K562 (cell line): ENCODE measurements at regions not wholly inside any gene's neighbourhood (a gene's known extent, or its start where the extent isn't known, plus 50 kb on each side); places are given as distances from the start of the nearest gene placed in this dataset.

Experiments used
- ATAC-seq: fragments of 200-7000 bp; cut with Tn5 transposase; 3 replicates; pipeline ENCODE4 v1.9.1; 2020; ENCODE audit warnings: moderate library complexity
- BruUV-seq: library from RNA; stranded (reverse); fragments of 400-500 nt; replicated peaks from 2 replicates; lab custom pipeline; 2021; lab: Mats Ljungman, UMichigan
- CTCF ChIA-PET: fragments of 300-600 bp; formaldehyde crosslinking; extraction: SDS; loops from one replicate; lab custom pipeline; 2021; ENCODE audit warnings: low intra/inter-chr PET ratio; lab: Yijun Ruan, JAX
- POLR2A ChIA-PET: fragments of 300-600, 350-650 bp; sonication (Branson Sonifier 250); formaldehyde crosslinking; extraction: SDS; loops from one replicate; lab custom pipeline; 2021; ENCODE audit warnings: antibody characterized with exemption, inconsistent platforms; lab: Yijun Ruan, JAX
- DNase-seq, 4 experiments: peaks; one replicate each; pipeline versions ENCODE4 v3.0.0 to v3.0.0-alpha.2; 2011 to 2018; ENCODE audit warnings: low spot score in 3 of 4, mixed read lengths in 3 of 4; ENCODE audit errors: extremely low read depth in 1 of 4
- FAIRE-seq: peaks from 2 replicates; lab custom pipeline; 2011; peaks lifted over from hg19 to GRCh38; lab: Jason Lieb, UNC
- H2AFZ ChIP-seq: 2 replicates; pipeline ENCODE4 v1.6.0; 2011; ENCODE audit warnings: low read depth, low read length, control low read depth, inconsistent platforms
- H3K27ac ChIP-seq: fragments of 200-600 bp; 3 replicates; pipeline ENCODE4 v1.8.0; 2011; ENCODE audit warnings: low read depth, mild to moderate bottlenecking, control low read depth, inconsistent platforms, low read length, moderate library complexity, mixed read lengths; ENCODE audit errors: extremely low read depth
- H3K27me3 ChIP-seq, 2 experiments: fragments of 300-600 bp in 1 of 2; 2 replicates in 1 of 2; 3 replicates in 1 of 2; pipeline versions ENCODE4 v1.6.0 to v1.8.0; 2011; ENCODE audit warnings: inconsistent platforms in 2 of 2, low read length in 2 of 2, mild to moderate bottlenecking in 1 of 2, mixed read lengths in 1 of 2, moderate library complexity in 1 of 2; ENCODE audit not compliant: control insufficient read depth in 2 of 2, insufficient read depth in 2 of 2
- H3K36me3 ChIP-seq: fragments of 300-600 bp; 3 replicates; pipeline ENCODE4 v1.8.0; 2011; ENCODE audit warnings: mild to moderate bottlenecking, low read length, inconsistent platforms; ENCODE audit not compliant: control insufficient read depth, insufficient read depth
- H3K4me1 ChIP-seq, 2 experiments: fragments of 200-600 bp in 1 of 2; replicated peaks in 1 of 2; 2 replicates in 1 of 2; 3 replicates in 1 of 2; pipeline versions ENCODE4 v1.5.1 to v1.8.0; 2011; ENCODE audit warnings: inconsistent platforms in 2 of 2, low read length in 2 of 2, mild to moderate bottlenecking in 1 of 2, mixed read lengths in 1 of 2, moderate library complexity in 1 of 2; ENCODE audit not compliant: control insufficient read depth in 2 of 2, insufficient read depth in 2 of 2
- H3K4me2 ChIP-seq: 2 replicates; pipeline ENCODE4 v1.6.1; 2011; ENCODE audit warnings: low read length, control low read depth, inconsistent platforms, mixed read lengths; ENCODE audit not compliant: insufficient read depth
- H3K4me3 ChIP-seq: fragments of 200-600 bp; sonication (generic), shearing (Covaris generic); 2 replicates; pipeline ENCODE4 v1.5.1; 2016; ENCODE audit warnings: control low read depth, inconsistent platforms
- H3K79me2 ChIP-seq: fragments of 200-600 bp; 3 replicates; pipeline ENCODE4 v1.8.0; 2011; ENCODE audit warnings: low read length, inconsistent platforms; ENCODE audit not compliant: control insufficient read depth, insufficient read depth
- H3K9ac ChIP-seq, 2 experiments: 2 replicates each; pipeline versions ENCODE4 v1.6.0 to v1.6.1; 2011; ENCODE audit warnings: low read depth in 2 of 2, low read length in 2 of 2, control low read depth in 1 of 2, inconsistent platforms in 1 of 2, mild to moderate bottlenecking in 1 of 2, mixed read lengths in 1 of 2; ENCODE audit not compliant: insufficient read depth in 1 of 2
- H3K9me1 ChIP-seq: one replicate; pipeline ENCODE4 v1.6.0; 2011; ENCODE audit warnings: inconsistent platforms, mild to moderate bottlenecking, low read length, moderate library complexity; ENCODE audit not compliant: control insufficient read depth, insufficient read depth
- H3K9me3 ChIP-seq: replicated peaks from 2 replicates; pipeline ENCODE4 v1.5.1; 2011; ENCODE audit warnings: low read depth, low read length, inconsistent platforms; ENCODE audit not compliant: control insufficient read depth, insufficient read depth
- H4K20me1 ChIP-seq: replicated peaks from 2 replicates; pipeline ENCODE4 v1.6.1; 2011; ENCODE audit warnings: low read length, inconsistent platforms, mixed read lengths; ENCODE audit not compliant: control insufficient read depth, insufficient read depth
- FOXA3 ChIP-seq, 2 experiments: fragments of 450-650 bp in 1 of 2; sonication (generic) in 1 of 2; formaldehyde crosslinking; IDR thresholded peaks in 1 of 2; conservative IDR thresholded peaks in 1 of 2; 2 replicates each; pipeline versions ENCODE4 v1.4.0 to v1.8.0; 2020 to 2022; ENCODE audit warnings: mild to moderate bottlenecking in 2 of 2, missing genetic modification reagents in 1 of 2
- HDGF ChIP-seq: fragments of 450-650 bp; IDR thresholded peaks from 2 replicates; pipeline ENCODE4 v1.6.1; 2016
- POLR2AphosphoS2 ChIP-seq: IDR thresholded peaks from 2 replicates; pipeline ENCODE4 v1.6.1; 2012; ENCODE audit warnings: low read length, improper control_type of control experiment
- SETDB1 ChIP-seq: IDR thresholded peaks from one replicate; pipeline ENCODE4 v1.6.1; 2012; ENCODE audit warnings: low read length, control low read depth, inconsistent platforms
- SMC3 ChIP-seq: conservative IDR thresholded peaks from 2 replicates; pipeline ENCODE4 v1.6.1; 2011; ENCODE audit warnings: low read depth, low read length, improper control_type of control experiment; ENCODE audit not compliant: insufficient read depth
- ZNF384 ChIP-seq: IDR thresholded peaks from 2 replicates; pipeline ENCODE4 v1.6.1; 2012; ENCODE audit warnings: low read depth, low read length, improper control_type of control experiment
- ZNF507 ChIP-seq: conservative IDR thresholded peaks from 2 replicates; pipeline ENCODE4 v1.6.1; 2017; ENCODE audit warnings: missing genetic modification characterization, missing compliant biosample characterization
- ZNF75A ChIP-seq: fragments of 450-650 bp; formaldehyde crosslinking; IDR thresholded peaks from 2 replicates; pipeline ENCODE4 v1.4.0; 2020; ENCODE audit warnings: mild to moderate bottlenecking
- WGBS: fragments of 100-300 bp; shearing (Covaris generic); methylation state at CpG from one replicate; pipeline ENCODE4 v1.1.6; 2016; ENCODE audit warnings: low coverage, mixed read lengths; ENCODE audit not compliant: insufficient coverage; ENCODE audit errors: missing lambda C conversion rate; 5-methylcytosine and 5-hydroxymethylcytosine counted together
- in situ Hi-C: fragments of 300-500 bp; cut with MboI; formaldehyde crosslinking; loops from 4 replicates; pipeline ENCODE4 v1.15.0; 2018; ENCODE audit warnings: inconsistent platforms, mixed read lengths
- intact Hi-C: fragments of 100-400 bp; cut with micrococcal nuclease; formaldehyde crosslinking; loops from 2 replicates; pipeline ENCODE4 v1.14.2; 2022
- TF ChIP-seq, protein P1 (sequence below): IDR thresholded peaks from 3 replicates; pipeline ENCODE4 v1.6.1; 2011; ENCODE audit warnings: borderline replicate concordance, mild to moderate bottlenecking, moderate library complexity; ENCODE audit not compliant: insufficient read length; ENCODE audit errors: extremely low read depth
- TF ChIP-seq, protein P2 (sequence below): fragments of 450-650 bp; IDR thresholded peaks from 2 replicates; pipeline ENCODE4 v1.6.1; 2016; ENCODE audit warnings: low read depth
- TF ChIP-seq, protein P3 (sequence below): fragments of 200-800 bp; sonication (Bioruptor generic); IDR thresholded peaks from 2 replicates; pipeline ENCODE4 v1.6.1; 2017; ENCODE audit warnings: missing genetic modification characterization, missing compliant biosample characterization

DNA sequence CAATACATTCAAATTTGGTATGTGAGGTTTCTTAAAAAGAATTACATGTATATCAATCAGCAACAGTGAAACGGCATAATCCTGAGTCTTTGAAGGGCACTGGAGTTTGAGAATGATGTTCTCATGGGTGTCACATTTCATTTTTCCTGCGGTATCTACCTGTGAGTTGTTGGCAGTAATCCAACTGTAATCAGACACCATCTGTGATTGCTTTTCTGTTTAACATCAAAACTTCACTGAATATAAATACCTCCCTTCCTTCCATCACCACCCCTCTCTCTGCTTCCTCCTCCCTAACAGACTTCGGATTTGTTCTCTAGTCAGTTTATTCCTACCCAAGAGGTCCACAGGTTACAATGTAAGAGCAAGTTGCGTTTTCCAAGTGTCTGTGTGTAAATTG, 275.2 kb upstream of the PCSK5 start:
- no peaks in the 10 kb centered on the region for H3K27me3 ChIP-seq
- no peak overlapping the region for H3K4me2 ChIP-seq
- H3K36me3 ChIP-seq: no peaks in the 10 kb centered on the region
- no peak overlapping the region for H3K27ac ChIP-seq
- in situ Hi-C loops (no loop called here), intact Hi-C loops (no loop called here)
- no TSS peak for BruUV-seq
- no peak overlapping the region for H3K9ac ChIP-seq
- H3K9me1 ChIP-seq: no peaks in the 10 kb centered on the region
- H3K4me1 ChIP-seq: no peaks in the 10 kb centered on the region
- POLR2A ChIA-PET: no interaction called here
- ATAC-seq (no peak), DNase-seq (no peak), FAIRE-seq (no peak)
- WGBS: 0% methylated on average over 4 of the region's 4 CpGs
- no peaks in the 10 kb centered on the region for H4K20me1 ChIP-seq
- H3K9me3 ChIP-seq: no peaks in the 10 kb centered on the region
- H3K79me2 ChIP-seq: no peaks in the 10 kb centered on the region
- CTCF ChIA-PET: no interaction called here
- H2AFZ ChIP-seq: no peak overlapping the region
- no peak overlapping the region for H3K4me3 ChIP-seq
- TF ChIP-seq, protein P1, sequence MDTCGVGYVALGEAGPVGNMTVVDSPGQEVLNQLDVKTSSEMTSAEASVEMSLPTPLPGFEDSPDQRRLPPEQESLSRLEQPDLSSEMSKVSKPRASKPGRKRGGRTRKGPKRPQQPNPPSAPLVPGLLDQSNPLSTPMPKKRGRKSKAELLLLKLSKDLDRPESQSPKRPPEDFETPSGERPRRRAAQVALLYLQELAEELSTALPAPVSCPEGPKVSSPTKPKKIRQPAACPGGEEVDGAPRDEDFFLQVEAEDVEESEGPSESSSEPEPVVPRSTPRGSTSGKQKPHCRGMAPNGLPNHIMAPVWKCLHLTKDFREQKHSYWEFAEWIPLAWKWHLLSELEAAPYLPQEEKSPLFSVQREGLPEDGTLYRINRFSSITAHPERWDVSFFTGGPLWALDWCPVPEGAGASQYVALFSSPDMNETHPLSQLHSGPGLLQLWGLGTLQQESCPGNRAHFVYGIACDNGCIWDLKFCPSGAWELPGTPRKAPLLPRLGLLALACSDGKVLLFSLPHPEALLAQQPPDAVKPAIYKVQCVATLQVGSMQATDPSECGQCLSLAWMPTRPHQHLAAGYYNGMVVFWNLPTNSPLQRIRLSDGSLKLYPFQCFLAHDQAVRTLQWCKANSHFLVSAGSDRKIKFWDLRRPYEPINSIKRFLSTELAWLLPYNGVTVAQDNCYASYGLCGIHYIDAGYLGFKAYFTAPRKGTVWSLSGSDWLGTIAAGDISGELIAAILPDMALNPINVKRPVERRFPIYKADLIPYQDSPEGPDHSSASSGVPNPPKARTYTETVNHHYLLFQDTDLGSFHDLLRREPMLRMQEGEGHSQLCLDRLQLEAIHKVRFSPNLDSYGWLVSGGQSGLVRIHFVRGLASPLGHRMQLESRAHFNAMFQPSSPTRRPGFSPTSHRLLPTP: no peak
- TF ChIP-seq, protein P2, sequence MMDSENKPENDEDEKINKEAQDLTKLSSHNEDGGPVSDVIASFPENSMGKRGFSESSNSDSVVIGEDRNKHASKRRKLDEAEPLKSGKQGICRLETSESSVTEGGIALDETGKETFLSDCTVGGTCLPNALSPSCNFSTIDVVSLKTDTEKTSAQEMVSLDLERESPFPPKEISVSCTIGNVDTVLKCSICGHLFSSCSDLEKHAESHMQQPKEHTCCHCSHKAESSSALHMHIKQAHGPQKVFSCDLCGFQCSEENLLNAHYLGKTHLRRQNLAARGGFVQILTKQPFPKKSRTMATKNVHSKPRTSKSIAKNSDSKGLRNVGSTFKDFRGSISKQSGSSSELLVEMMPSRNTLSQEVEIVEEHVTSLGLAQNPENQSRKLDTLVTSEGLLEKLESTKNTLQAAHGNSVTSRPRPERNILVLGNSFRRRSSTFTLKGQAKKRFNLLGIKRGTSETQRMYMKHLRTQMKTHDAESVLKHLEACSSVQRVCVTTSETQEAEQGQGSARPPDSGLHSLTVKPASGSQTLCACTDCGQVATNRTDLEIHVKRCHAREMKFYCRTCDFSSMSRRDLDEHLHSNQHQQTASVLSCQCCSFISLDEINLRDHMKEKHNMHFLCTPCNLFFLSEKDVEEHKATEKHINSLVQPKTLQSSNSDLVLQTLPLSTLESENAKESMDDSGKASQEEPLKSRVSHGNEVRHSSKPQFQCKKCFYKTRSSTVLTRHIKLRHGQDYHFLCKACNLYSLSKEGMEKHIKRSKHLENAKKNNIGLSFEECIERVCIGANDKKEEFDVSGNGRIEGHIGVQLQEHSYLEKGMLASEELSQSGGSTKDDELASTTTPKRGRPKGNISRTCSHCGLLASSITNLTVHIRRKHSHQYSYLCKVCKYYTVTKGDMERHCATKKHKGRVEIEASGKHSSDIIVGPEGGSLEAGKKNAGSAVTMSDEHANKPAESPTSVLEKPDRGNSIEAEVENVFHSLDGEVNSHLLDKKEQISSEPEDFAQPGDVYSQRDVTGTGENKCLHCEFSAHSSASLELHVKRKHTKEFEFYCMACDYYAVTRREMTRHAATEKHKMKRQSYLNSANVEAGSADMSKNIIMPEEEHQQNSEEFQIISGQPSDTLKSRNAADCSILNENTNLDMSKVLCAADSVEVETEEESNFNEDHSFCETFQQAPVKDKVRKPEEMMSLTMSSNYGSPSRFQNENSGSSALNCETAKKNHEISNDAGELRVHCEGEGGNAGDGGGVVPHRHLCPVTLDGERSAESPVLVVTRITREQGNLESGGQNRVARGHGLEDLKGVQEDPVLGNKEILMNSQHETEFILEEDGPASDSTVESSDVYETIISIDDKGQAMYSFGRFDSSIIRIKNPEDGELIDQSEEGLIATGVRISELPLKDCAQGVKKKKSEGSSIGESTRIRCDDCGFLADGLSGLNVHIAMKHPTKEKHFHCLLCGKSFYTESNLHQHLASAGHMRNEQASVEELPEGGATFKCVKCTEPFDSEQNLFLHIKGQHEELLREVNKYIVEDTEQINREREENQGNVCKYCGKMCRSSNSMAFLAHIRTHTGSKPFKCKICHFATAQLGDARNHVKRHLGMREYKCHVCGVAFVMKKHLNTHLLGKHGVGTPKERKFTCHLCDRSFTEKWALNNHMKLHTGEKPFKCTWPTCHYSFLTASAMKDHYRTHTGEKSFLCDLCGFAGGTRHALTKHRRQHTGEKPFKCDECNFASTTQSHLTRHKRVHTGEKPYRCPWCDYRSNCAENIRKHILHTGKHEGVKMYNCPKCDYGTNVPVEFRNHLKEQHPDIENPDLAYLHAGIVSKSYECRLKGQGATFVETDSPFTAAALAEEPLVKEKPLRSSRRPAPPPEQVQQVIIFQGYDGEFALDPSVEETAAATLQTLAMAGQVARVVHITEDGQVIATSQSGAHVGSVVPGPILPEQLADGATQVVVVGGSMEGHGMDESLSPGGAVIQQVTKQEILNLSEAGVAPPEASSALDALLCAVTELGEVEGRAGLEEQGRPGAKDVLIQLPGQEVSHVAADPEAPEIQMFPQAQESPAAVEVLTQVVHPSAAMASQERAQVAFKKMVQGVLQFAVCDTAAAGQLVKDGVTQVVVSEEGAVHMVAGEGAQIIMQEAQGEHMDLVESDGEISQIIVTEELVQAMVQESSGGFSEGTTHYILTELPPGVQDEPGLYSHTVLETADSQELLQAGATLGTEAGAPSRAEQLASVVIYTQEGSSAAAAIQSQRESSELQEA: no peak
- no peak for TF ChIP-seq ZNF384
- no peak for TF ChIP-seq ZNF507 (tag)
- no peak for TF ChIP-seq SMC3
- no peak for TF ChIP-seq SETDB1
- no peak for TF ChIP-seq POLR2AphosphoS2
- TF ChIP-seq FOXA3 (CRISPR knock-in tag; conservative IDR thresholded peaks at IDR 0.05 in 1 of 2, IDR thresholded peaks at IDR 0.05 in 1 of 2): no peak
- TF ChIP-seq, protein P3, sequence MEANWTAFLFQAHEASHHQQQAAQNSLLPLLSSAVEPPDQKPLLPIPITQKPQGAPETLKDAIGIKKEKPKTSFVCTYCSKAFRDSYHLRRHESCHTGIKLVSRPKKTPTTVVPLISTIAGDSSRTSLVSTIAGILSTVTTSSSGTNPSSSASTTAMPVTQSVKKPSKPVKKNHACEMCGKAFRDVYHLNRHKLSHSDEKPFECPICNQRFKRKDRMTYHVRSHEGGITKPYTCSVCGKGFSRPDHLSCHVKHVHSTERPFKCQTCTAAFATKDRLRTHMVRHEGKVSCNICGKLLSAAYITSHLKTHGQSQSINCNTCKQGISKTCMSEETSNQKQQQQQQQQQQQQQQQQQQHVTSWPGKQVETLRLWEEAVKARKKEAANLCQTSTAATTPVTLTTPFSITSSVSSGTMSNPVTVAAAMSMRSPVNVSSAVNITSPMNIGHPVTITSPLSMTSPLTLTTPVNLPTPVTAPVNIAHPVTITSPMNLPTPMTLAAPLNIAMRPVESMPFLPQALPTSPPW: no peak
- no peak for TF ChIP-seq HDGF
- TF ChIP-seq ZNF75A (CRISPR knock-in tag): no peak
